Suprapubic skin (tissue), 4 donors: ENCODE measurements at regions not wholly inside any gene's neighbourhood (a gene's known extent, or its start where the extent isn't known, plus 50 kb on each side); places are given as distances from the start of the nearest gene placed in this dataset.

Source experiments
- CTCF ChIP-seq, 2 donors: fragments of 200-600 bp in 1 of 2; fragments of 450-650 bp in 1 of 2; sonication (generic) in 1 of 2; IDR thresholded peaks; one replicate each; pipeline ENCODE4 v1.5.1; 2016 to 2019; ENCODE audit warnings: antibody characterized with exemption in 2 of 2, mild to moderate bottlenecking in 1 of 2, moderate library complexity in 1 of 2
- EP300 ChIP-seq: sonication (generic); formaldehyde crosslinking; IDR thresholded peaks from one replicate; pipeline ENCODE4 v1.6.1; 2017; ENCODE audit warnings: antibody characterized with exemption
- POLR2A ChIP-seq, 2 donors: fragments of 450-650 bp; IDR thresholded peaks; one replicate each; pipeline ENCODE4 v1.6.1; 2017; ENCODE audit warnings: antibody characterized with exemption in 2 of 2, mild to moderate bottlenecking in 2 of 2, moderate library complexity in 2 of 2
- POLR2AphosphoS5 ChIP-seq, 3 donors: sonication (generic); formaldehyde crosslinking; IDR thresholded peaks; one replicate each; pipeline ENCODE4 v1.6.1; 2017; ENCODE audit warnings: antibody characterized with exemption in 3 of 3

DNA sequence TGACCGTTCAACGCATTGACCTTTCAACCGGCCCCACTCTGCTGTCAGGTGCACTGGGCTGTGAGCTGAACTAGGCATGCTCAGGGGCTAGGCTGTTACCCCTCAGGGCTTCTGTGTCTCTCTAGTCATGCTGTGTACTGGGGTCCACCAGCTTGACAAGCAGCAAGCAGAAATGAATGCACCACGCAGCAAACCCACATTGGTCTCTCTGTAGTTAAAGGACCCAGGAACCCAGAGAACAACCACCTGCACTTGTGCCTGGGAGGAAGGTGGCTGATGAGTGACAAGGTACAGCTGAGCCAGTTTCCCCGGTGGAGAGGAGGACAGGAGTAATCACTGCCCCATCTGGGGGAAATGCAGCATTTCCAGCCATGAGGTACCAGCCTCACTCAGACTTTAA lies 159.9 kb downstream of the USP12 start:
- TF ChIP-seq CTCF (IDR thresholded peaks at IDR 0.05) (no peak), POLR2A (IDR thresholded peaks at IDR 0.05) (no peak), POLR2AphosphoS5 (IDR thresholded peaks at IDR 0.05) (no peak), EP300 (no peak)
